Activated T-cell treated with anti-CD3 and anti-CD28 coated beads for 1 hour (primary cell): ENCODE measurements at regions not wholly inside any gene's neighbourhood (a gene's known extent, or its start where the extent isn't known, plus 50 kb on each side); places are given as distances from the start of the nearest gene placed in this dataset.
A peak's percentile ranks its signal among the peaks of the same experiment; 100 is the strongest.

Experiments
- DNase-seq: peaks from one replicate; pipeline ENCODE4 v3.0.0-alpha.2; 2020; ENCODE audit warnings: low read depth

DNA sequence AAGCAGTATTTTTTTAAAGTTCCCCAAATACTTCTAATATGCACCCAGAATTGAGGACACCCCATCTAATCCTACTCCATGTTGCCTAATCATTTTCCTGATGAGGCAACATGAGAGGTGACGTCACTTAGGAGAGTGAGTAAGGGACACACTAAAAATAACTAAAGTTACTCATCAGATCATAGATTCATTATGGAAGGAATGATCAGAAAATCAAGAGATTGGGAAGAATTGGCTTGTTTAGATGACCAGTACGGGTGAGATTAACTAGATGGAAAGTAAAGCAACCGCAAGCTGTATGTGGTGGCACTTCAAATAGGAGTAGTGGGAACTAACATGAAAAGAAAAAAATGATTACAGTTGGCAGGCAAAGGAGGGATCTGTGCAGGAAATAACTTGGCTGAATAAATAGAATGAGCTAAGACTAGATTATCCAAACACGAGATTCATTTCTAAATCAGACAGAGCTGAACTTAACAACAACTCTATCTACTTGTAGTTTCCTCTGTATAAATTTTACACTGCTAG, 61.4 kb upstream of the CXADR start:
- DNase-seq = no peak

DNA sequence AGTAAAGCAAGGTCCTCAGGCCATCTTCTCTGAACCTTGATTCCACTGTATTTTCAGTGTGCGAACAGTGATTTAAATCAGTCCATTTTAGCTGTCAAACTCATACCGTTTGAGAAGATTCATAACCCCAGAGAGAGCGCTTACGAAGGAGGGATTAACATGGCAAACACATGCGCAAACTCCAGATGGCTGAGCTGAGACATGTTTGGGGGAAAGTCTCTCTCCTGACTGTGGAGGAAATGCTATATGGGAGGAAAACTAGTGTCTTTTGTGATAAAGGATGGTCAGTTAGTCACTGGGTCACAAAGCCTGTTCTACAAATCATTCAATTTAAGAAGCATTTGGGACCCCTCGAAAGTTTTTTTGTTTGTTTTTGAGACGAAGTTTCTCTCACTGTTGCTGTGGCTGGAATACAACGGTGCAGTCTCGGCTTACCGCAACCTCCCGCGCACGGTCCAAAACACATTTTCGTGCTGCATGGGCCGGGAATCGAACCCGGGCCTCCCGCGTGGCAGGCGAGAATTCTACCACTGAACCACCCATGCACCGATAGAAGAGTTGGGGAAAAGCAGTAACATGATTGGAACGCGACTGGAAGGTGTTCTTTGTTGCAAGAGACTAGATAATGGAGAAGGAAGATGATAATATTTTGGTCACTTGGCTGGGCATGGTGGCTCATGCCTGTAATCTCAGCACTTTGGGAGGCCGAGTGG, 58.4 kb upstream of the CXADR start:
- peak; percentile 2 for DNase-seq

DNA sequence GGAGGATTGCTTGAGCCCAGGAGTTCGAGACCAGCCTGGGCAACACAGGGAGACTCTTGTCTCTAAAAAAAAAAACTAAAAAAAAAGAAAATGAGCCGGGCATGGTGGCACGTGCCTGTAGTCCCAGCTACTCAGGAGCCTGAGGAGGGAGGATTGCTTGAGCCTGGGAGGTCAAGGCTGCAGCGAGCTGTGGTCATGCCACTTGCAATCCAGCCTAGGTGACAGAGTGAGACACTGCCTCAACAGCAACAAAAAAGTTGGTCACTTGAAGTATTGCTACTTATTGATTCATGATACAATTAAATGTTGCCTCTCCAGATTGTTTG, 57.9 kb upstream of the CXADR start:
- DNase-seq = no peak

DNA sequence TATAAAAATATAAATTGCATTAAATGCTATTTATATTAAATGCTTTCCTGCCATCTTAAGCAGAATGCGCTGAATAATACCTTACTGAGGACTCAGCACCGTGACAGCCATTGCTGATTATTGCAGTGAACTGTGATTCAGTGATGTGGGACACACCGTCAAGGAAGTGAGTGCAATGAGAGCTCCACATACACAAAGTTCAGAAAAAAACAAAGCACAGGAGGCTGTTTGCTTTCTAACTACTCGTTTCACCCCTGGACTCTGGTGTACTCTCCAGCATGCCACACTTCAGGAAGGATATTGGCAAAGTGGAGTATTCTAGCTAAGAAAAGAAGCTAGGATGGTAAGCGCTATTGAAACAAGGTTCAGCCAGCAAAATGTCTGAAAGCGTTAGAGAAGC, 57.4 kb upstream of the CXADR start:
- no peak for DNase-seq

DNA sequence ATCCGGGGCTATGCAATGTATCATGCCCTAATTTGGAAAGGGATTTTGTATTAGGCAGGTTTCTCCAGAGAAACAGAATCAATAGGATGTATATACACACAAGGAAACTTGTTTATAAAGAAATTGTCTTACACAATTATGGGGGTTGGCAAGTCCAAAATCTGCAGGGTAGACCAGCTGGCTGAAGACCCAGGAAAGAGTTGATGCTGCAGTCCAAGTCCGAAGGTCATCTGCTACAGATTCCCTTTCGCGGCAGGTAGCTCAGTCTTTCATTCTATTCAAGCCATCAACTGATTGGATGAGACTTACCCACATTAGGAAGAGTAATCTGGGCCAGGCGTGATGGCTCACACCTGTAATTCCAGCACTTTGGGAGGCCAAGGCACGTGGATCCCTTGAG, 54.6 kb upstream of the CXADR start:
- no peak for DNase-seq

GRCh38 chr21:17460094-17460493, 52.7 kb upstream of the CXADR start:
- DNase-seq = no peak

DNA sequence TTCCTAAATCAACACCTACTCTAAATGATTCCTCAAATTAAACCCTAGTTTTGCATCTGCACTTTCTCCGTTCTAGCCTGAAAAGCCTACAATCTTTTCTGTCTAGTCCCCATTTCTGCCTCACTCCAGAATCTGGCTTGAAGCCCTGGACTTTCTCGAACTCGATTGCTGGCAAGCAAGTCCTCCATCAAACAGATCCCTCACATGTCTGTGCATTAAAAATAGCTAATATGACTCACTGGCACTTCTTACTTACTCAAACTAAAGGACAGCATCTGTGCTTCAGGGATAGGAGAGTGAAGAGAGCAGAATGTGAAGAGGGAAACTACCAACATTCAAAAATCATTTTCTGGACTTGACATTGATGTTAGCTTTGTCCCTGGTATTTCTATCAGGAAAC, 51.8 kb upstream of the CXADR start:
- no peak for DNase-seq

DNA sequence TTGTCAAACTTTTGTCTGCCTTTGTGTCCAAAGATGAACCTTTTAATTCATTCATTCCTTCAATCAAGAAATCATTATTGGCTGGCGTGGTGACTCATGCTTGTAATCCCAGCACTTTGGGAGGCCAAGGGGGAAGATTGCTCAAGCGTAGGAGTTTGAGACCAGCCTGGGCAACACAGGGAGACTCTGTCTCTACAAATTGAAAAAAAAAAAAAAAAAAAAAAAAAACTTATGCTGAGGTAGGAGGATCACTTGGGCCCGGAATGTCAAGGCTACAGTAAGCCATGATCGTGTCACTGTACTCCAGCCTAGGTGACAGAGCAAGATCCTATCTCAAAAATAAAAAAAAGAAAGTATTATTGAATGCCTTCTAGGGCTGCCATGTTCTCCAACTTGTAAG, 51.3 kb upstream of the CXADR start:
- DNase-seq = no peak

- no peak for DNase-seq
Measured at GRCh38 chr21:17462276-17462981, 50.4 kb upstream of the CXADR start.
